GM18519 (cell line): ENCODE measurements at regions not wholly inside any gene's neighbourhood (a gene's known extent, or its start where the extent isn't known, plus 50 kb on each side); places are given as distances from the start of the nearest gene placed in this dataset.

Experiments
- ATAC-seq: cut with Tn5 transposase; IDR thresholded peaks from one replicate; pipeline ENCODE4 v1.9.1; 2021; ENCODE audit warnings: mild to moderate bottlenecking, moderate library complexity; ENCODE audit not compliant: unreplicated experiment, low FRiP score

DNA sequence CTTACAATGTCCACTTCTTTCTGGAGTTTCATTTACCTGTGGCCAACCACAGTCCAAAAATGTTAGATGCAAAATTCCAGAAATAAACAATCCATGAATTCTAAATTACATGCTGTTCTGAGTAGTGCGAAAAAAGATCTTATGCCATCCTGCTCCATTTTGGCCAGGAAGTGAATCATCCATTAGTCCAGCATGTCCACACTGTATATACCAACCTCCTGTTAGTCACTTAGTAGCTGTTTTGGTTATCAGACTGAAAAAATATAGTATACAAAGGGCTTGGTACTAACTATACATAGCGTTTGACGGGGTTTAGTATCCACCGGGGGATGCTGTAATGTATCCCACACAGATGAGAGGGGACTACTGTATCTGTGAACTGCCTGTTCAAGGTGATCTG lies 618.0 kb upstream of the ARGLU1 start:
- no peak for ATAC-seq

DNA sequence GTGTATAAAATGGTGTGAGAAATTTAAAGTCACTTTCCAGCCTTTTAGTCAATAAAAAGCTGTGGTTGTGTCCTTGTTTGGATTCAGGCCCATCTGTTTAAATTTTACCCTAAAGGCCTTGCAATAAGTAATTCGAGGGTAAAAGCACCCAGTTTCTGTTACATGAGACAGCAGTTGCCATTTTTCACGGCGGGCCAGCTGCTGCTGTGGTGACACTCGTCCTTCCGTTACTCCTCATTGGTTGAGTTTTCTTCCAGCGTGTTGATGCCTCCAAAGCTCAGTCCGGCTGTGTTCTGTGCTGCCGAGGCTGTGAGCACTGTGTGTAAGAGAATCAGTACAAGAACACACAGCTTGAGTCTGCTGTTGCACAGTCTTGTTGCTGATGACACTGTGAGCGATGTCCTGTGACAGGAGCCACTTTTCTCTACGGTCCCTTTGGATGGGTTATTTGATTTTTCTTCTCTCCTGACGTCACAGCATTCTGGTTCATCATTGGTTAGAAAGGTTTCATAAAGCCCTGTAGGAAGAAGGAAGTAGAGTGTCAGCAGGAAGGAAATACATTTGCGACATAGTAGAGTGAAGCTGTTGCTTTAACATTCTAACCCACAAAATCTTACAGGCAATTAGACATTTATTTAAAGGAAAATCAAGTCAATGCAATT lies 602.5 kb upstream of the ARGLU1 start:
- no peak for ATAC-seq

DNA sequence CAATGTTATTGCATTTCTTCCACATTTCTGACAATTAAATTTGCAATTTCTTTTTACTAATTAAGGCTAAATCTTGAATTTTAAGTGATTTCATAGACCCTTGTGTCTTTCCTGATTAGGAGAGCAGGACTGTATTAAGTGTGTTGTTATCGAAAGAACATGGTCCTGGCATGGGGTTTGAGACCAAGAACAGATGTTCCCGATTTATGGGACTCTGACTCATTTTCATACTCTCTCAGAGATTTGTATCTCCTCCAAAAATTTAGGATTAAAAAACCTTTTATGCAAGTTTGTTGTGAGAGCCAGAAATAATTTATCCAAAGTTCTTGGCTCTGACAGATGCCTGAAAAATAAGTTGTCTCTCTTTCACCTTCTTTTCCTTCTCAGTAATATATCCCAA lies 589.3 kb upstream of the ARGLU1 start:
- no peak for ATAC-seq

DNA sequence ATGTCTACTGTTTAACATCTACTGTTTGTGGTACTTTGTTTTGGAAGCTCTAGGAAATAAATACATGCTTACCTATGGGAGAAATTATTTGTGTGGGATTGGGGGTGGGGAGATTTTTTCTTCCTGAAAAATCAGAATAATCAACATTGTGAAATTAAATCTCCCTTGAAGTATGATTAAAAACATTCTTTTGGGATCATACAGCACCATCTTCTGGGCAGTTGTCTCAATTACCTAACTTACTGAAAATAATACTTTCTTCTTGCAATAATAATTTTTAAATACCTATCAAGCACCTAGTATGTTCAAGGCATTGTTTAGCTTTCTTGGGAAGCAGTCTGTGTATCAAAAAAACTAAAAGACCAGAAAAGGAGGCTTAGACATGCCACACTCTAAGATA lies 576.5 kb upstream of the ARGLU1 start:
- no peak for ATAC-seq

DNA sequence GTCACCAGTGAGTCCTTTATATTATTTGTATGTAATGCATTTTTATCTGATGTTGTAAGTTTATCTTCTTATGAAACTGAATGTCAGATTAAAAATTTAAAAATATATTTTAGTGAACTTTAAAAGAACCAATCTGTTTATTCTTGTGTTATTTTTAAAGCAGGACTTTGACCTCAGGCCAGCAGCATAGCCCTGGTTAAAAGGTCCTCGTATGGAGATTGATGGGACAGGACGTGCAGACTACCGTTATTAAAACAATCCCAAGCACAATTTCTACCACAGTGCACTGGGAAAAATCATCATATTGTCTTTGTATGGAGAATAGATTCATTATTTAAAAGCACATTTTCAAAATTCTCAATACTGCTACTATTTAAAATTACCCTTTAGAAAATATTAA lies 573.8 kb upstream of the ARGLU1 start:
- no peak for ATAC-seq

DNA sequence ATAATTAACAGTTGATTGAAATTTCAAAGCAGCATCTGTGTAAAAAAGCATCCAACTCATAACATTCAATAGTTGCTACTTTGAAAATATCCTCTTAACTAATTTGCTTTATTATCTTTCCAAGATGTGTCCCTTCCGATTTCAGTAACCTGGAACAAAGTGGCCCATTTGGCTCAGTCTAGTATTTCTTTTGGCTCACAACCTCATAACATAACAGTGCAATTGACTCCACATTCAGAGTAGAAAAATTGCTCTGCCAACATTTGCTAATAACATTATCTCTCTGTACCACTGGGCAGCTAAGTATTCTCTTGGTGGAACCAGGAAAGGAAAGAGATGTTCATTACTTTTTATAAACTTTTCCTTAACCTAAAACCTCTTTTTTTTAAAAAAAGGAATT lies 571.1 kb upstream of the ARGLU1 start:
- ATAC-seq: no peak

DNA sequence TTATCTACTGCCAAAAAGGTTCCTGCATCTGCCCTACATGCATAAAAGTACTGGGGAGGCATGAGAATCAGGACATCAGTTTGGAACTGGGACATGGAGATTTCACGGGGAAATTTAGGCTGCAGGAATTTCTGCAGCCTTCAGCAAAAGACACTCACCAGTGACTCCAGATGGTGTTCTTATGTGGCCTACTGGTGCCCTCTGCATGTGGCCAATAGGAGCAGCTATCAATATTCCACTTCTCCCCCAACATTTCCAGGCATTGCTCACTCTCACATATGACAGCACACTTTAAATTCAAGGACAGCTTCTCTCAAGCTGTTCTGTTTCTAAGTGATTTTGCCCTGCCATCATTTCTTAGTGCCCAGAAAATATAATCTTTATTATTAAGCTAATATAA lies 570.5 kb upstream of the ARGLU1 start:
- no peak for ATAC-seq

DNA sequence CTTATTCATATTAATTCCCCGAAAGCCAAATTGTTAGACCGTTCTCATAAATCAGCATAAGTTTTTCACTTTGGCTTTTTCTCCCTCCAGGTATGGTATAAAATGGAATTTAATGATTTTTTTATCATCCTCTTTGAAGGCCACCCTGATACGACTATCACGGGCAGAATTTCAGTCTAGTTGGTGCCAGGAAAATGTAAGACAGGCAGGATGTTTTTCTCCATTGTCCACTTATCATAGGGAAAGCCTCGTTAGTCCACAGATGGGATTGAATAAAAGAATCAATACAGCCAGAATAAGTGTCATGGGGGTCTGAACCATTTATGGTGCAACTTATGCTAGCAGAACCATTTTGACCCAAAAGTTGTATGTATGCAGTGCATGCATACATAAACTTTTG lies 566.0 kb upstream of the ARGLU1 start:
- ATAC-seq: no peak

DNA sequence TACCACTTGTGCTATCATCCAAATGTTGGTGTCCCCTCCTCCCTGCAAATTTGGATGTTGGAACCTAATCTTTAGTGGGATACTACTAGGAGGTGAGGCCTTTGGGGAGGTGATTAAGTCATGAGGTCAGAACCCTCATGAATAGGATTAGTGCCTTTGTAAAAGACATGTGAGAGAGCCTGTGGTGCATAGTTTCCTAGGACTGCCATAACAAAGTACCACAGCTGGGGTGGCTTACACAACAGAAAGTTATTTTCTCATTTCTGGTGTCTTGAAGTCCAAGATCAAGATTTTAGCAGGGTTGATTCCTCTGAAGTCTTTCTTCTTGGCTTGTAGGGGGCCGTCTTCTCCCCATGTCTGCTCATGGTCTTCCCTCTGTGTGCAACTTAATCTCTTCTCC lies 562.6 kb upstream of the ARGLU1 start:
- ATAC-seq: no peak

DNA sequence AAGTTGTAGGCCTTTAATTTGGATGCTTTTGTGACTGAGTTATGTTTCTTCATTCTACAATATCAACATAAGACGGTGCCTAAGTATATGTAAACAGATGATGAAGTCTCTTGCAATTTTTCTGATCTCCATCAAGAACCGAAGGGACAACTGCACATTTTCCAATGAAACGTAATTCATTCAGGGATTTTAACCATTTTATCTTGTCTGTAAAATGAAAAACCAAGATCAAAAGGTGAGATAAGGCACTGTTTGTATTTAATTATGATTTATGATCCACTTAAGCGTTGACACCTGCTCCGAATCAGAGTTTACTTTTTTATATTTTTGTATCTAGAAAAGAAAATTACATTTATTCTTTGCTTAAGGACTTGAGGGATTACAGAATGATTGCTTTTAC lies 556.8 kb upstream of the ARGLU1 start:
- ATAC-seq: no peak

DNA sequence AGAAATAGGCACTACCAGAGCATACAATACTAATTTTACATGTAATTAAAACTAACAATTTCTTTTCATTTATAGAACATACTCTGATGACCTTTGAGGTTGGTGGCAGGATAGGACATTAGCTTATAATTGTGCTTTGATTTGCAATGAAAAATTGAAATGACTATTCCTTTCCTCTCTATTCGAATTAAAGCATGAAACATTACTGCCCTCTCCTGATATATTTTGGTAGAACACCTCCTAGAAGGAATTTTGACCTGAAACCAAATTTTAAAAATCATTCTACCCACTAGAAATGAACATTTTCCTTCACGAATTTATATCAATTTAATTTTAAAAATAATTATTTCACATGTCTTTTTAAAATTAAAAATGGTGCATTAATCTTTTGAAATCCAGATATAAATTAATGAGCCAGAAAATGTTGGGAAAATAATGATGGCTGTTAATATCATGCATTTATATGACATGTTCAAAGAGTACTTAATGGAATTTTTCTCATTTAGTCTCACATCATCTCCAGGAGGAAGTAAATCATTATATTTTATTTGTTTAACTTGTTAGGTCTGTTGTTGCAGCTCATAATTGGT lies 556.3 kb upstream of the ARGLU1 start:
- peak; percentile 47 for ATAC-seq

DNA sequence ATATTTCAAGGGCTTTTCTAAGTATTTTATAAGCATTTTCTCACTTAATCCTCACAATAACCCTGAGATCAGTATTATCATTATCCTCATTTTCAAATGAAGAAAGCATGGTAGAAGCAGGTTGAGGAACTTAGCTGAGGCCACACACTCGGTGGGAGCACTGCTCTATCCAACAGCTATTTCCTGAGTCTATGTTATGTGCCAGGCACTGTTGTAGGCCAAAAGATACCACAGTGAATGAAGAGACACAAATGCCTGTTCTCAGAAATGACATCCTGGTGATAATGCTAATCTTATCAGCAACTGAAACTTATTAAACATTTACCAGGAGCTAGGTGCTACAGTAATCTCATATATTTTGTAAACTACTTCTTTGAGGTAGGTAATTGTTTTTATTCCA lies 553.9 kb upstream of the ARGLU1 start:
- no peak for ATAC-seq

DNA sequence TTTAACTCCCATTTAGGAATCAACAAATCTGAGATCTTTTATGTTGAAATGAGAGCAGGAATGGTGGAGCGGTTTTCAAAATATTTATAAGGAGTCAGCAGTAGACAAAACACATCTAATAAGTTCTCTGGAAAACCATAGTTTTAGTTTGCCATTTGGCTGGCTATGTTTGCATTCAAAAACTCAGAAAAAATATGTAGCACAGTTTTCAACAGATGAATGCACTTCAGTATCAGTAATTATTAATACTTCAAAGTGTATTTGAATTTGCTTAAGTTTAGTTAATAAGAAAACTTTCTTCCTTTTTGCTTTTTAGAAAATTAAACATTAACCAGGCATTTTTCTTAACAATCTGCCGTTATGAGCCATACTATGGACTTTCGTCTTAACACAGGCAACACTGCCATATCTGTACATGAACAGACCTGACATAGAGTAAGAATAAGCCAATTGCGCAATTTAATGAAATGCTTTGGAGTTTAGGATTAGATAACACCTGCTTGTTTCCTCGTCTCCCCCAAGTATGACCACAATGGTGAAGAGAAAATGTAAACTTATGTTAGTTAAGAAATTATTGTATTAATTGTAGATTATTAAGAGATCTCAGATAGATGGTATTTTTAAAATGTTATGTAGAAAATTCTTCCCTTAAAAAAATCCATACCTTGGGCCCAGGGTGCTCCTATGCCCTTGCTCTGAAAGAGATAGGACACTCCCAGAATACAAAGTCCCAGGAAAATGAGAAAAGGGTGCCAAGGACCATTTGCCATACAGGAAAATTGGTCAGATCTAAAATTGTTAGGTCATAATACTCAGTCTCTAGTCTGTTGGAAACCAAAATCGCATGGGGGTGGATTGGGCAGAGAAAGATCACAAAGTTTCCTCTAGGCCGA lies 552.3 kb upstream of the ARGLU1 start:
- ATAC-seq: no peak

DNA sequence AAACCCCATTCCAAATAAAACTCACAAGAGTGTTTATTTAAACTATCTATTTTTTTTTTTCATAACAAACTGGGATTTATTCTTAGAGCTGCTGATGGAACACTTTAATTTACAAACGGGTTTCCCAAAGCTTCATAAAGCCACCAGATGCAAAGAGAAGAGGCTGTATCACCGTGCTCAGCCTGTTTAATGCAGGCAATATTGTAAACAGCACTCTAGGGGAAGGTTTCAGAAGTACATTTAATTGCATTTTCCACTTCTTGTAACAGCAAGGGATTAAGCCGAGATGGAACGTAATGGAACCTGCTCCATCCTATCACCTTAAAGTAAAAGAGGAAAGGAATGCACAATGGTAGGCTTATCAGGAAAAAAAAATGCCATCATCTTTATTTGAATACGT lies 550.6 kb upstream of the ARGLU1 start:
- no peak for ATAC-seq

DNA sequence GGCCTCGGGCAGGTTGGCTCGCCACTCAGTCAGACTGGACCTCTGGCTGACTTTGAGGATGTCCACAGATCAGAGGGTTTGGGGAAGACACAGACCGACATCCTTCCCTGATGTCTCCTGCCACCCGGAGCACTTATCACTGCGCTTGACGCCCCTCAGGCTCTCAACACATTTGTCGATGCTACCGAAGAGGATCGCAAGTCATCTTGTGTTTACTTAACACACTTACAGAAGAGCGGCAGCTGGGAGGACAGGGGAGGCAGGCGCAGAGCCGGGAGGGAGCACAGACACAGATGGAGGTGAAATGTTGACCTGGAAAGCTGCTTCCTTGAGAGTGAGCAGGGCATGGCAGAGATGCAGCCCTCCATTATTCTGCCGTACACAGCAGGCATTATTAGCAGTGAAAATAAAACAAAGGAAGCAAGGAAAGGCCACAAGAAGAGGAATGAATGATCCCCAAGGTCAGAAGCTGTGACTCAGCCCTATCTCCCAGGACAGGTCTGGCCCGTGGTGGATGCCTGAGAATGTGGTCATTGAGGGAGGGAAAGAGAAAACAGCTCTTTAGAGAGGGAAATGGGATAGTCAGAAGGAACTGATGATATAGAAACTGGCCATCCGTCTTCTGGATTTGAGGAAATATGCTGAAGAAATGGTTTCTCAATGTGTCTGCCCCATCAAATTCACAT lies 549.5 kb upstream of the ARGLU1 start:
- no peak for ATAC-seq

DNA sequence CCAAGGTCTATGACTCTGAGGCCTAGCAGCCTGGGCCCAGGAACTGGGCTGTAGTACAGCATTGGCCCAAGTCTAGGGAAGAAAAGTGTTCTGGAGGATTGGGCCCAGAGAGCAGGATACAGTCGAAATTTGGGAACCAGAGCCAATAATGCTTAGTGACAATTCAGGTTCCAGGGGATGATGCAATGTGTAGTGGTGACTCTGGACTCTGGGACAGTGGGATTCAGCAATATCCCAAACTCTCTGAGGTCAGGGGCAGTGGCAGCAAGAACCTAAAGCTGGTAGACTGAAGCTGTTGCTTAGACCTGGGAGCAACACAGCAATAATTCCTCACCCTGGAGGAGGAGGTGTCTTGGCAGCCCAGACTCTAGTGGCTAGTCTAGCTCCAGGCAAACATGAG lies 545.5 kb upstream of the ARGLU1 start:
- ATAC-seq: no peak

DNA sequence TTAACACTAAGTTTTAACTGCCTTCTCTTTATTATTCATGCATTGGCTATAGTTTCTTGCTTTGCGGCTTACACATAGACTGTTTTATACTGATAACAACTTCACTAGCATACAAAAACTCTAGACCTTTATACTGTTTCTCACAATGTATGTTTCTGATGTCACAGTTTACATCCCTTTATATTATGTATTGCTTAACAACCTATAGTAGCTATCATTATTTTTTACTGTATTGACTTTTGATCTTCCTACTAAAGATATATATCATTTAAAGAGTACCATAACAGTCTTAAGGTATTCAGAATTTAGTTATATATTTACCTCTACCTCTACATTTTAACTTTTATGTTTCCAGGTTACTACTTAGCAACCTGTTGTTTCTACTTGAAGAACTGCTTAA lies 543.3 kb upstream of the ARGLU1 start:
- ATAC-seq: no peak

DNA sequence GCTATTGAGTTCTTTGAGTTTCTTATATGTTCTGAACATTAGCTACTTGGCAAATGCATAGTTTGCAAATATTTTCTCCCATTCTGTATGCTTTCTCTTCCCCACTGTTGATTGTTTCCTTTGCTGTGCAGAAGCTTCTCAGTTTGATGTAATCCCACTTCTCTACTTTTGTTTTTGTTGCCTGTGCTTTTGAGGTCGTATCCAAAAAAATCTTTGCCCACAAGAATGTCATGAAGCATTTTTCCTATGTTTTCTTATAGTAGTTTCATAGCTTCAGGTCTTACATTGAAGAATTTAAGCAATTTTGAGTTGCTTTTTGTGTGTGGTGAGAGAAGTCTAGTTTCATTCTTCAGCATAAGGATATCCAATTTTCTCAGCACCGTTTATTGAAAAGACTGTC lies 536.7 kb upstream of the ARGLU1 start:
- ATAC-seq: no peak

DNA sequence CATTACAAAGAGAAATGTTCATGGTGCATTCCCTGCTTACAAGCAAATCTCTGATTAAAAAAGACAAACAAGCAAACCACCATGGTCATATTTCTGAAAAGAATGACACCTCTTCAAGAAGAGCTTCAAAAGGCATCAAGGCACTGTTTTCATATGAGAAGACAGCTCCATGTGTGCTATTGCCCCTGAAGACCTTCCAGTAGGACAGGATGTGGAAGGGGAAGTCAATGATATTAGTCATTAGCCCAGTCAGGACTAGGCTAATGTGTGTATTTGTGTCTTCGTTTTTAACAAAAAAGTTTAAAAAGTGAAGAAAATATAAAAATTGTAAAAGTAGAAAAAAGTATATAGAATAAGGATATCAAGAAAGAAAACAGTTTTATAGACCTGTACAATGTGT lies 534.7 kb upstream of the ARGLU1 start:
- ATAC-seq: no peak

DNA sequence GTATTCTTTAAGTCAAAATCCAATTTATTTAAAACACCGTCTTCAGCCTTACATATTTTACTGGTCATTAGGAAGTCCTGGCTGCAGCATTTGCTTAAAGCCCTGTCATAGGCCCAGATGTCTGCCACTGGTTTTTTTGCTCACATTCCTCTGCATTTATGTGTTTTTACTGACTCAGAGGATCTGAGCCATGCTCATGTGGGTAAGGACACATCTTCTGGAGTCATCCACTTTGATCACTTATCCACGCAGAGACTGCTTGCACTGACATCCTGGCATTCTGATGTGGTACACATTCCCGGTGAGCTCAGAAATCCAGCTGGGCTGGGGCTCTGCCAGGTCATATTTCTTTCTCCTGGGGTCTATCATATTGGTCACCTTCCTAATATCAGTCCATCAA lies 531.7 kb upstream of the ARGLU1 start:
- no peak for ATAC-seq

DNA sequence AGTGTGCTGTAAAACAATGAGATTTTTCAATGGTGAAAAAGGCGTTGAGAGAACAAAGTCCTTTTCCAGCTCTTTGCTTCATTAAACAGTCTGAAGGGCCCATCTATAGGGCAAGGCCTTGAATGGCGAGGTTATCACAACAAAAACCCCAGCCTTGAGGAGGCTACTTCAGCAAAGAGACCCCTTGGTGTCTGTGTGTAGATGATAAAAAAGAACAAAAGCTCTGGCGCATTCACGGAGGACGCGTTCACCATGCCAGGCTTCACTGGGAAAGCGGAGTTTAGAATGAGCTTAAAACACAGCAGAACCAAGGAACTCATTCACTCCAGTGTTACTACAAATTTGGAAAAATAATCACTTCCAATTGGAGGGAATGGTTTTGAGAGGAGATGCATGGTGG lies 530.0 kb upstream of the ARGLU1 start:
- no peak for ATAC-seq
